Stimulated activated naive CD4-positive, alpha-beta T cell treated with Interleukin-2 at 50 U/mL for 16 hours (primary cell): ENCODE measurements at regions not wholly inside any gene's neighbourhood (a gene's known extent, or its start where the extent isn't known, plus 50 kb on each side); places are given as distances from the start of the nearest gene placed in this dataset.

Experiments used
- DNase-seq: peaks from one replicate; lab custom pipeline; 2025; lab: John Stamatoyannopoulos, UW

- DNase-seq = peak; percentile 71
Observed at GRCh38 chr9:91071184-91071990, 269.8 kb downstream of the SYK start.

GRCh38 chr9:91073049-91073810, 271.6 kb downstream of the SYK start:
- no peak for DNase-seq

GRCh38 chr9:91073811-91074771, 272.5 kb downstream of the SYK start:
- DNase-seq = no peak

- DNase-seq = no peak
Observed at GRCh38 chr9:91074866-91075265, 273.2 kb downstream of the SYK start.

GRCh38 chr9:91075279-91075678, 273.7 kb downstream of the SYK start:
- DNase-seq = no peak

- DNase-seq = no peak
Observed at GRCh38 chr9:91077624-91078368, 276.2 kb downstream of the SYK start.

GRCh38 chr9:91078369-91078695, 276.7 kb downstream of the SYK start:
- no peak for DNase-seq

GRCh38 chr9:91082731-91083130, 279.0 kb downstream of the AUH start:
- DNase-seq = no peak

GRCh38 chr9:91084896-91085516, 276.7 kb downstream of the AUH start:
- DNase-seq = no peak

GRCh38 chr9:91085517-91086291, 276.0 kb downstream of the AUH start:
- no peak for DNase-seq

- no peak for DNase-seq
Observed at GRCh38 chr9:91086657-91087461, 274.9 kb downstream of the AUH start.

GRCh38 chr9:91087462-91087759, 274.3 kb downstream of the AUH start:
- DNase-seq = no peak

GRCh38 chr9:91089405-91090129, 272.2 kb downstream of the AUH start:
- DNase-seq = no peak

- DNase-seq = no peak
Observed at GRCh38 chr9:91090130-91090410, 271.6 kb downstream of the AUH start.

GRCh38 chr9:91092214-91092613, 269.5 kb downstream of the AUH start:
- no peak for DNase-seq

- no peak for DNase-seq
Observed at GRCh38 chr9:91094324-91095088, 267.2 kb downstream of the AUH start.

- no peak for DNase-seq
Observed at GRCh38 chr9:91098203-91098850, 263.4 kb downstream of the AUH start.

GRCh38 chr9:91099436-91099835, 262.3 kb downstream of the AUH start:
- no peak for DNase-seq
